Posterior vena cava (tissue), 2 donors: ENCODE measurements at regions not wholly inside any gene's neighbourhood (a gene's known extent, or its start where the extent isn't known, plus 50 kb on each side); places are given as distances from the start of the nearest gene placed in this dataset.
A peak's percentile ranks its signal among the peaks of the same experiment; 100 is the strongest.
"Not testable (repeated sequence)": the region's sequence is repeated elsewhere in the genome, so short reads cannot be mapped to it uniquely, and the experiment has no call there.

Experiments used
- DNase-seq: peaks from one replicate; pipeline ENCODE4 v3.0.0-alpha.2; 2020; ENCODE audit warnings: low spot score
- intact Hi-C, 2 donors: fragments of 100-400 bp; cut with DNase I; formaldehyde crosslinking; loops; one replicate each; pipeline versions ENCODE4 v1.14.1 to v1.14.2; 2022 to 2023
- donor health status: DM: yes; HTN: yes; CAD: no.
- donor health status: DM: yes; HTN: yes; CAD: no.

GRCh38 chr4:154907345-154908045, 126.4 kb downstream of the RBM46 start:
- DNase-seq, intact Hi-C loops: not testable (repeated sequence)

GRCh38 chr4:154908168-154908567, 127.1 kb downstream of the RBM46 start:
- DNase-seq, result no peak
- intact Hi-C loops, result no loop called here

- intact Hi-C loops, result no loop called here
- DNase-seq, result no peak
Observed at GRCh38 chr4:154911097-154911496, 130.0 kb downstream of the RBM46 start.

GRCh38 chr4:154911608-154912098, 130.6 kb downstream of the RBM46 start:
- no peak for DNase-seq
- intact Hi-C loops, result no loop called here

- no peak for DNase-seq
- intact Hi-C loops, result no loop called here
Observed at GRCh38 chr4:154916068-154916467, 135.0 kb downstream of the RBM46 start.

- intact Hi-C loops, result no loop called here
- no peak for DNase-seq
Observed at GRCh38 chr4:154927126-154927680, 146.1 kb downstream of the RBM46 start.

- intact Hi-C loops, result no loop called here
- DNase-seq, result no peak
Observed at GRCh38 chr4:154928640-154929257, 147.7 kb downstream of the RBM46 start.

- DNase-seq, result no peak
- intact Hi-C loops, result no loop called here
Observed at GRCh38 chr4:154936873-154937272, 155.8 kb downstream of the RBM46 start.

GRCh38 chr4:154939851-154940250, 158.8 kb downstream of the RBM46 start:
- intact Hi-C loops, result no loop called here
- DNase-seq, result no peak

GRCh38 chr4:154942176-154942575, 161.1 kb downstream of the RBM46 start:
- no peak for DNase-seq
- intact Hi-C loops, result no loop called here

GRCh38 chr4:154944996-154945395, 163.9 kb downstream of the RBM46 start:
- intact Hi-C loops, result no loop called here
- no peak for DNase-seq

GRCh38 chr4:154946113-154946512, 165.0 kb downstream of the RBM46 start:
- intact Hi-C loops, result no loop called here
- no peak for DNase-seq

- no peak for DNase-seq
- intact Hi-C loops, result no loop called here
Observed at GRCh38 chr4:154953691-154954090, 172.6 kb downstream of the RBM46 start.

- DNase-seq, result no peak
- intact Hi-C loops, result no loop called here
Observed at GRCh38 chr4:154954117-154954516, 173.0 kb downstream of the RBM46 start.

- intact Hi-C loops, result no loop called here
- no peak for DNase-seq
Observed at GRCh38 chr4:154958121-154958520, 177.0 kb downstream of the RBM46 start.

- intact Hi-C loops, result no loop called here
- DNase-seq, result peak; percentile 73
Observed at GRCh38 chr4:154958621-154959358, 177.7 kb downstream of the RBM46 start.

- DNase-seq, result no peak
- intact Hi-C loops, result no loop called here
Observed at GRCh38 chr4:154959756-154960155, 178.7 kb downstream of the RBM46 start.

- DNase-seq, result no peak
- intact Hi-C loops, result no loop called here
Observed at GRCh38 chr4:154960476-154960875, 179.4 kb downstream of the RBM46 start.

- no peak for DNase-seq
Observed at GRCh38 chr4:154961263-154961662, 180.2 kb downstream of the RBM46 start.

More at GRCh38 chr4:154961263-154961662, 180.2 kb downstream of the RBM46 start:
- intact Hi-C loops, result no loop called here
